H1 (cell line): ENCODE measurements at regions not wholly inside any gene's neighbourhood (a gene's known extent, or its start where the extent isn't known, plus 50 kb on each side); places are given as distances from the start of the nearest gene placed in this dataset.

Source experiments
- CTCF ChIA-PET: fragments of 300-600 bp; sonication (Branson Sonifier 250); formaldehyde crosslinking; loops from one replicate; lab custom pipeline; 2021; ENCODE audit not compliant: partially characterized antibody; lab: Charles Lee
- POLR2A ChIA-PET: fragments of 300-600 bp; sonication (Branson Sonifier 250); formaldehyde crosslinking; loops from one replicate; lab custom pipeline; 2021; ENCODE audit warnings: inconsistent platforms; ENCODE audit not compliant: partially characterized antibody; lab: Charles Lee
- DNase-seq, 2 experiments: peaks; one replicate each; pipeline versions ENCODE4 v3.0.0 to v3.0.0-alpha.2; 2010 to 2022; ENCODE audit warnings: low spot score in 2 of 2, low read depth in 1 of 2, mixed read lengths in 1 of 2
- FAIRE-seq: peaks from 2 replicates; lab custom pipeline; 2011; peaks lifted over from hg19 to GRCh38; lab: Jason Lieb, UNC
- H2AFZ ChIP-seq: 2 replicates; pipeline ENCODE4 v1.8.1; 2012; ENCODE audit warnings: low read length, inconsistent platforms
- H2AK5ac ChIP-seq: 2 replicates; pipeline ENCODE4 v1.6.1; 2013; ENCODE audit warnings: low read depth, low read length
- H2BK120ac ChIP-seq: replicated peaks from 2 replicates; pipeline ENCODE3; 2013; ENCODE audit warnings: low read depth, low read length, inconsistent platforms
- H2BK12ac ChIP-seq: 2 replicates; pipeline ENCODE4 v1.6.1; 2013; ENCODE audit warnings: low read depth, low read length
- H2BK15ac ChIP-seq: 2 replicates; pipeline ENCODE4 v1.6.1; 2013; ENCODE audit warnings: low read length
- H2BK20ac ChIP-seq: 2 replicates; pipeline ENCODE4 v1.6.1; 2013; ENCODE audit warnings: low read length
- H2BK5ac ChIP-seq: 2 replicates; pipeline ENCODE4 v1.6.1; 2013; ENCODE audit warnings: low read depth, low read length
- H3K14ac ChIP-seq: 2 replicates; pipeline ENCODE4 v1.6.1; 2013; ENCODE audit warnings: inconsistent platforms; ENCODE audit not compliant: insufficient read length
- H3K18ac ChIP-seq: 2 replicates; pipeline ENCODE4 v1.6.1; 2013; ENCODE audit warnings: low read length; ENCODE audit errors: extremely low read depth
- H3K23ac ChIP-seq: 2 replicates; pipeline ENCODE4 v1.6.1; 2013; ENCODE audit warnings: inconsistent platforms; ENCODE audit not compliant: insufficient read length
- H3K23me2 ChIP-seq: 2 replicates; pipeline ENCODE4 v1.6.1; 2013; ENCODE audit warnings: low read depth, low read length
- H3K27ac ChIP-seq: 2 replicates; pipeline ENCODE4 v1.6.1; 2011; ENCODE audit warnings: low read depth, low read length, inconsistent platforms
- H3K27me3 ChIP-seq, 4 experiments: replicated peaks in 1 of 4; 1 replicate in 1 of 4; 2 replicates in 3 of 4; pipeline versions ENCODE4 v1.6.1 to v1.8.1; 2011 to 2013; ENCODE audit warnings: low read length in 3 of 4, mild to moderate bottlenecking in 3 of 4, inconsistent platforms in 2 of 4, mixed read lengths in 2 of 4, moderate library complexity in 1 of 4; ENCODE audit not compliant: control insufficient read depth in 3 of 4, insufficient read depth in 3 of 4; ENCODE audit errors: extremely low read depth in 1 of 4
- H3K36me3 ChIP-seq, 4 experiments: 2 replicates each; pipeline versions ENCODE4 v1.6.1 to v1.8.1; 2011 to 2013; ENCODE audit warnings: mild to moderate bottlenecking in 4 of 4, low read length in 3 of 4, moderate library complexity in 2 of 4, control low read depth in 1 of 4, inconsistent platforms in 1 of 4; ENCODE audit not compliant: insufficient read depth in 4 of 4, control insufficient read depth in 2 of 4
- H3K4ac ChIP-seq: replicated peaks from 2 replicates; pipeline ENCODE3; 2013; ENCODE audit warnings: low read length, low read depth, mixed read lengths, inconsistent platforms; ENCODE audit not compliant: insufficient read length
- H3K4me1 ChIP-seq, 4 experiments: replicated peaks in 1 of 4; 1 replicate in 1 of 4; 2 replicates in 3 of 4; pipeline versions ENCODE4 v1.6.1 to v1.8.1; 2011 to 2013; ENCODE audit warnings: low read length in 3 of 4, inconsistent platforms in 2 of 4, mixed read lengths in 1 of 4; ENCODE audit not compliant: insufficient read depth in 4 of 4, control insufficient read depth in 3 of 4
- H3K4me2 ChIP-seq, 2 experiments: 2 replicates each; pipeline versions ENCODE4 v1.6.1 to v1.8.1; 2011 to 2013; ENCODE audit warnings: low read depth in 2 of 2, low read length in 2 of 2, control low read depth in 1 of 2, inconsistent platforms in 1 of 2, mild to moderate bottlenecking in 1 of 2; ENCODE audit not compliant: insufficient read depth in 1 of 2
- H3K4me3 ChIP-seq, 4 experiments: fragments of 200-600, 300-600 bp in 1 of 4; sonication (generic), shearing (Covaris generic), sonication (Bioruptor Twin) in 1 of 4; 2 replicates each; pipeline versions ENCODE4 v1.5.1 to v1.8.1; 2011 to 2016; ENCODE audit warnings: low read length in 4 of 4, low read depth in 3 of 4, control low read depth in 2 of 4, inconsistent platforms in 2 of 4, mild to moderate bottlenecking in 2 of 4, mixed read lengths in 1 of 4, moderate library complexity in 1 of 4; ENCODE audit not compliant: insufficient read depth in 2 of 4; ENCODE audit errors: extremely low read depth in 1 of 4
- H3K56ac ChIP-seq: replicated peaks from 2 replicates; pipeline ENCODE3; 2013; ENCODE audit warnings: low read depth, mild to moderate bottlenecking, mixed read lengths, low read length, inconsistent platforms; ENCODE audit not compliant: insufficient read length
- H3K79me1 ChIP-seq: 2 replicates; pipeline ENCODE4 v1.6.1; 2013; ENCODE audit warnings: low read depth, low read length, control low read depth
- H3K79me2 ChIP-seq, 2 experiments: 2 replicates each; pipeline versions ENCODE4 v1.6.1 to v1.8.1; 2012 to 2013; ENCODE audit warnings: low read length in 2 of 2, mild to moderate bottlenecking in 2 of 2, inconsistent platforms in 1 of 2; ENCODE audit not compliant: insufficient read depth in 2 of 2, control insufficient read depth in 1 of 2
- H3K9ac ChIP-seq, 4 experiments: replicated peaks in 1 of 4; 1 replicate in 1 of 4; 2 replicates in 3 of 4; pipeline versions ENCODE4 v1.6.1 to v1.8.1; 2011 to 2013; ENCODE audit warnings: low read depth in 3 of 4, low read length in 3 of 4, control low read depth in 2 of 4, mild to moderate bottlenecking in 2 of 4, moderate library complexity in 2 of 4, inconsistent platforms in 1 of 4; ENCODE audit errors: extremely low read depth in 1 of 4
- H3K9me3 ChIP-seq, 2 experiments: 2 replicates each; pipeline versions ENCODE4 v1.6.1 to v1.8.1; 2012 to 2013; ENCODE audit warnings: mild to moderate bottlenecking in 2 of 2, moderate library complexity in 2 of 2, control low read depth in 1 of 2, inconsistent platforms in 1 of 2, low read depth in 1 of 2, low read length in 1 of 2, mixed read lengths in 1 of 2; ENCODE audit not compliant: insufficient read depth in 2 of 2
- H4K20me1 ChIP-seq, 2 experiments: replicated peaks in 1 of 2; 2 replicates each; pipeline versions ENCODE3 to v1.8.1; 2011 to 2013; ENCODE audit warnings: inconsistent platforms in 2 of 2, low read length in 2 of 2, mild to moderate bottlenecking in 1 of 2; ENCODE audit not compliant: insufficient read depth in 2 of 2, control insufficient read depth in 1 of 2
- H4K5ac ChIP-seq: 2 replicates; pipeline ENCODE4 v1.6.1; 2013; ENCODE audit warnings: low read length, low read depth, mixed read lengths, inconsistent platforms; ENCODE audit not compliant: insufficient read length
- H4K8ac ChIP-seq: 2 replicates; pipeline ENCODE4 v1.8.0; 2013; ENCODE audit warnings: mild to moderate bottlenecking, moderate library complexity, low read length, inconsistent platforms; ENCODE audit not compliant: insufficient read depth; ENCODE audit errors: extremely low read depth
- H4K91ac ChIP-seq: replicated peaks from 2 replicates; pipeline ENCODE3; 2013; ENCODE audit warnings: low read length, mixed read lengths, inconsistent platforms; ENCODE audit not compliant: insufficient read length
- NRF1 ChIP-seq: IDR thresholded peaks from 2 replicates; pipeline ENCODE4 v1.6.1; 2011; ENCODE audit warnings: mild to moderate bottlenecking, low read depth, low read length, improper control_type of control experiment
- POLR2AphosphoS5 ChIP-seq: IDR thresholded peaks from 2 replicates; pipeline ENCODE4 v1.6.1; 2011; ENCODE audit warnings: low read depth, low read length
- SIX5 ChIP-seq: IDR thresholded peaks from 2 replicates; pipeline ENCODE4 v1.6.1; 2011; ENCODE audit warnings: mild to moderate bottlenecking, low read depth, low read length
- TAF1 ChIP-seq: IDR thresholded peaks from 2 replicates; pipeline ENCODE4 v1.6.1; 2011; ENCODE audit warnings: mild to moderate bottlenecking, low read depth, low read length
- WGBS, 2 experiments: shearing (Covaris generic) in 1 of 2; methylation state at CpG; one replicate each; pipeline versions ENCODE4 v1.1.6 to v1.1.7; 2013 to 2015; ENCODE audit warnings: low lambda C conversion rate in 2 of 2, mixed read lengths in 2 of 2, inconsistent platforms in 1 of 2, low coverage in 1 of 2, missing lambda C conversion rate in 1 of 2; ENCODE audit not compliant: insufficient replicate concordance in 2 of 2, insufficient coverage in 1 of 2, insufficient read length in 1 of 2; ENCODE audit errors: extremely low coverage in 1 of 2, missing lambda C conversion rate in 1 of 2; 5-methylcytosine and 5-hydroxymethylcytosine counted together

DNA sequence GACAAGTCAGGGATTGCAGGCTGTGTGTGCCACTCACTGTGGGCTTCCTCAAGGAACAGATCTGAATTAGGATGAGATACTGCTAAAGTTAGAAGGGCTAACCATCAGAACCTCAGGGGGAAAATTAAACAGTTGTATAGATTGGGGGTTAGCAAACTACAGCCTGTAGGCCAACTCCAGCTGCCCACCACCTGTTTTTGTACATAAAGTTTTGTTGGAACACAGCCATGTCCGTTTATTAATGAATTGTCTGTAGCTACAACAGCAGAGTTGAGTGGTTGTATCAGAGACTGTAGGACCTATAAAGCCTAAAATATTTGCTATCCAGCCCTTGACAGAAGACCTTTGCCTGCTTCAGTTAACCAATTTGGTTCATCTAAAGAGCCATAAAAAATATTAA is 127.2 kb upstream of the ECI2 start:
- POLR2A ChIA-PET, result no interaction called here
- TF ChIP-seq NRF1 (no peak), SIX5 (no peak), POLR2AphosphoS5 (no peak), TAF1 (no peak)

More for the DNA sequence above, 127.2 kb upstream of the ECI2 start:
- Histone ChIP-seq H3K79me2 (no peaks in the 10 kb centered on the region), H3K18ac (no peak overlapping the region), H2AK5ac (no peak overlapping the region), H2BK5ac (no peak overlapping the region), H2BK20ac (no peak overlapping the region), H3K23ac (no peak overlapping the region), H3K14ac (no peak overlapping the region), H4K20me1 (no peaks in the 10 kb centered on the region), H4K8ac (no peak overlapping the region), H3K4ac (no peak overlapping the region), H3K4me3 (no peak overlapping the region), H3K4me2 (no peak overlapping the region), H2BK120ac (no peak overlapping the region), H3K56ac (no peak overlapping the region), H3K9ac (no peak overlapping the region), H2BK12ac (no peak overlapping the region), H3K27ac (no peak overlapping the region), H3K4me1 (no peaks in the 10 kb centered on the region), H3K36me3 (no peaks in the 10 kb centered on the region), H3K23me2 (0 out of 2 replicates have a peak, but pooled peaks cover under 1% of the 10 kb centered on the region), H3K9me3 (no peaks in the 10 kb centered on the region), H3K27me3 (no peaks in the 10 kb centered on the region), H2AFZ (no peak overlapping the region), H4K91ac (no peak overlapping the region), H2BK15ac (no peak overlapping the region), H3K79me1 (no peaks in the 10 kb centered on the region), H4K5ac (no peak overlapping the region)
- CTCF ChIA-PET, result interaction anchor here (0.6 to 1.4 kb wide), 2 partner anchors 9 to 428 kb away, joined by 3 to 4 read pairs; no protein-coding TSS in a partner anchor
- 79% methylated on average over 1 of the region's 1 CpG; no CpG with 5 or more reads in 1 of the 2 experiments for WGBS, 2 experiments
- DNase-seq, result no peak
- FAIRE-seq, result no peak
